Retinal pigment epithelial cell (primary cell): ENCODE measurements at regions not wholly inside any gene's neighbourhood (a gene's known extent, or its start where the extent isn't known, plus 50 kb on each side); places are given as distances from the start of the nearest gene placed in this dataset.

Experiments used
- DNase-seq: peaks from one replicate; pipeline ENCODE4 v3.0.0-alpha.2; 2010; ENCODE audit warnings: low read depth
- H3K4me3 ChIP-seq: 2 replicates; pipeline ENCODE4 v1.5.1; 2011; ENCODE audit warnings: mild to moderate bottlenecking, low read length, control low read depth, moderate library complexity
- TF ChIP-seq, protein P1 (sequence below): conservative IDR thresholded peaks from 2 replicates; pipeline ENCODE4 v1.5.1; 2011; ENCODE audit warnings: low read depth, low read length, control low read depth, inconsistent platforms

DNA sequence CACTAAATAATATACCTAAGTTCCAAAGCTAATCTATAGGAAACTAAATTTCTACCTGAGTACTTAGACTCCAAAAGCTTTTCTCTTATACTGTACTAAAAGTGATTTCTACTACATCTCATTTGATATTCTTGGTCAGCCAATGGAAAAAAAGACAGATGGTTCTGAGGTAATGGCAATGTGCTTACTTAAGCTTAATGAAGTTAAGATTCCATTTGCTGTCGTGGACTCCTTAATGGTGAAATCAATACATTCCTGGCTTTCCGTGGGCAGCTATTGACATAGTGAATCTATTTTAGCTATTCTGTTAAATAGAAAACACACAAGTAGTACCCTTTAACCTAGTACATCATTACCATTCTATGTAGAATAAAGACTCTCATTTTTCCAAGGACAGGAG, 1825.6 kb upstream of the CDH9 start:
- no peak for DNase-seq
- TF ChIP-seq, protein P1, sequence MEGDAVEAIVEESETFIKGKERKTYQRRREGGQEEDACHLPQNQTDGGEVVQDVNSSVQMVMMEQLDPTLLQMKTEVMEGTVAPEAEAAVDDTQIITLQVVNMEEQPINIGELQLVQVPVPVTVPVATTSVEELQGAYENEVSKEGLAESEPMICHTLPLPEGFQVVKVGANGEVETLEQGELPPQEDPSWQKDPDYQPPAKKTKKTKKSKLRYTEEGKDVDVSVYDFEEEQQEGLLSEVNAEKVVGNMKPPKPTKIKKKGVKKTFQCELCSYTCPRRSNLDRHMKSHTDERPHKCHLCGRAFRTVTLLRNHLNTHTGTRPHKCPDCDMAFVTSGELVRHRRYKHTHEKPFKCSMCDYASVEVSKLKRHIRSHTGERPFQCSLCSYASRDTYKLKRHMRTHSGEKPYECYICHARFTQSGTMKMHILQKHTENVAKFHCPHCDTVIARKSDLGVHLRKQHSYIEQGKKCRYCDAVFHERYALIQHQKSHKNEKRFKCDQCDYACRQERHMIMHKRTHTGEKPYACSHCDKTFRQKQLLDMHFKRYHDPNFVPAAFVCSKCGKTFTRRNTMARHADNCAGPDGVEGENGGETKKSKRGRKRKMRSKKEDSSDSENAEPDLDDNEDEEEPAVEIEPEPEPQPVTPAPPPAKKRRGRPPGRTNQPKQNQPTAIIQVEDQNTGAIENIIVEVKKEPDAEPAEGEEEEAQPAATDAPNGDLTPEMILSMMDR, result no peak
- H3K4me3 ChIP-seq, result no peak overlapping the region

- DNase-seq, result no peak
- no peak overlapping the region for H3K4me3 ChIP-seq
- TF ChIP-seq, protein P1, result no peak
Measured at GRCh38 chr5:28862860-28863196, 1824.4 kb upstream of the CDH9 start.

GRCh38 chr5:28862137-28862859, 1823.9 kb upstream of the CDH9 start:
- DNase-seq, result no peak
- no peak overlapping the region for H3K4me3 ChIP-seq
- TF ChIP-seq, protein P1, result no peak

GRCh38 chr5:28855626-28856025, 1817.2 kb upstream of the CDH9 start:
- H3K4me3 ChIP-seq, result no peak overlapping the region
- no peak for DNase-seq
- TF ChIP-seq, protein P1, result no peak

DNA sequence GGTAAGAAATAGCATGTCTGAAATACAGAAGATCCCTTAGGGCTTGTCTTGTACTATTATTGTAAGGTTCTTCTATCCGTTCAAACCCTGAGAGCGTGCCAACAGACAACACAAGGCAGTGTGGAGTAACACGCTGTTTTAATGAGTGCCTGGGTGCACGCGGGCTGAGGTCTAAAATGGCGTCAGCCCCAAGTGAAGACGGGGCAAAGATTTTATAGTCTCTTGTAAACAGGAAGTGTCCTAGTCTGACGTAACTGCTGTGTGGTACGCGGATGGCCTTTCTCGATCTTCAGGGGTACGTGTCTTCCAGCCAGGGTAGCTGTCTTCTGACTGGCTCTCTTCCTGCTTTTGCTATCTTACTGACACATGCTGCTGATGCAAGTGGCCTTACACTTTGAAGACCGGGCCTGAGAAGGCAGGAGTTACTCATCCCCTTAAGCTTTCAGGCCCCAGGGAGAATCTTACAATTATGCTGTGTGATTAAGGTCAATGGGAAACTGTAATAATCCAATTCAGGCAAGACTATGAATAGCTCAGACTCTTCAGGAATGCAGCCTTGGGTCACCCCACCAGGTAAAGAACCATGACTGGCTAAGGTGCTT, 1812.0 kb upstream of the CDH9 start:
- TF ChIP-seq, protein P1, result no peak
- H3K4me3 ChIP-seq, result no peak overlapping the region
- no peak for DNase-seq

- H3K4me3 ChIP-seq, result no peak overlapping the region
- no peak for DNase-seq
- TF ChIP-seq, protein P1, result no peak
Measured at GRCh38 chr5:28831042-28831441, 1792.7 kb upstream of the CDH9 start.

- no peak overlapping the region for H3K4me3 ChIP-seq
- TF ChIP-seq, protein P1, result no peak
- DNase-seq, result no peak
Measured at GRCh38 chr5:28823231-28823630, 1784.8 kb upstream of the CDH9 start.
